ENCODE measurements at regions not wholly inside any gene's neighbourhood (a gene's known extent, or its start where the extent isn't known, plus 50 kb on each side); places are given as distances from the start of the nearest gene placed in this dataset.

DNA sequence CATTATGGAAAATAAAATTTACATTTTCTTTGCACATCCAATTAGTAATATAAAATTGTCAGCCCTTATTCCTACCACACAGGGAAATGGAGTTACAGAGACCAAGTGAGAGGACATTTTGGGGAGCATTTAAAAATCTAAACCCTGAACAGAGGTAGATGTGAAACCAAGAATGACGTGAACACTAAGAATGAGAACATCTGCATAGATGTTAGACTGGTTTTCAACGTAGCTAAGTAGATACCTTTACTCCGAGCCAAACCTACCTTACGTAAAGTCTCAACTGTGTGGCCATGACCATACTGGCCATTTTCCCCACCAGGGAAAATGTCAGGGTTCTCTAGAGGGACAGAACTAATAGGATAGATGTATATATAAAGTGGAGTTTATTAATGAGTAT, 51.4 kb upstream of the THBS1 start:
- TF ChIP-seq, protein P1, sequence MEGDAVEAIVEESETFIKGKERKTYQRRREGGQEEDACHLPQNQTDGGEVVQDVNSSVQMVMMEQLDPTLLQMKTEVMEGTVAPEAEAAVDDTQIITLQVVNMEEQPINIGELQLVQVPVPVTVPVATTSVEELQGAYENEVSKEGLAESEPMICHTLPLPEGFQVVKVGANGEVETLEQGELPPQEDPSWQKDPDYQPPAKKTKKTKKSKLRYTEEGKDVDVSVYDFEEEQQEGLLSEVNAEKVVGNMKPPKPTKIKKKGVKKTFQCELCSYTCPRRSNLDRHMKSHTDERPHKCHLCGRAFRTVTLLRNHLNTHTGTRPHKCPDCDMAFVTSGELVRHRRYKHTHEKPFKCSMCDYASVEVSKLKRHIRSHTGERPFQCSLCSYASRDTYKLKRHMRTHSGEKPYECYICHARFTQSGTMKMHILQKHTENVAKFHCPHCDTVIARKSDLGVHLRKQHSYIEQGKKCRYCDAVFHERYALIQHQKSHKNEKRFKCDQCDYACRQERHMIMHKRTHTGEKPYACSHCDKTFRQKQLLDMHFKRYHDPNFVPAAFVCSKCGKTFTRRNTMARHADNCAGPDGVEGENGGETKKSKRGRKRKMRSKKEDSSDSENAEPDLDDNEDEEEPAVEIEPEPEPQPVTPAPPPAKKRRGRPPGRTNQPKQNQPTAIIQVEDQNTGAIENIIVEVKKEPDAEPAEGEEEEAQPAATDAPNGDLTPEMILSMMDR (IDR thresholded peaks at IDR 0.05; ENCODE audit: low read length): no peak
- no peak for TF ChIP-seq EZH2 (IDR thresholded peaks at IDR 0.05; ENCODE audit: borderline replicate concordance, low read length)
